NCI-H2107 treated with DMSO at 0.1 percent for 48 hours (cell line): ENCODE measurements at regions not wholly inside any gene's neighbourhood (a gene's known extent, or its start where the extent isn't known, plus 50 kb on each side); places are given as distances from the start of the nearest gene placed in this dataset.

ENCODE experiments used
- DNase-seq: peaks from one replicate; lab custom pipeline; 2025; ENCODE audit not compliant: unreplicated experiment; lab: John Stamatoyannopoulos, UW

GRCh38 chr15:39139431-39140059 lies 441.3 kb upstream of the THBS1 start:
- no peak for DNase-seq

GRCh38 chr15:39140060-39140604 lies 440.7 kb upstream of the THBS1 start:
- DNase-seq = no peak

GRCh38 chr15:39142500-39142899 lies 438.4 kb upstream of the THBS1 start:
- no peak for DNase-seq

- DNase-seq = no peak
These were observed 437.4 kb upstream of the THBS1 start for GRCh38 chr15:39143479-39143878.

- DNase-seq = no peak
These were observed 436.8 kb upstream of the THBS1 start for GRCh38 chr15:39144051-39144450.

GRCh38 chr15:39144613-39145499 lies 436.0 kb upstream of the THBS1 start:
- DNase-seq = no peak

GRCh38 chr15:39145854-39146625 lies 434.8 kb upstream of the THBS1 start:
- no peak for DNase-seq

GRCh38 chr15:39149636-39150150 lies 431.2 kb upstream of the THBS1 start:
- DNase-seq = no peak

- DNase-seq = no peak
These were observed 429.3 kb upstream of the THBS1 start for GRCh38 chr15:39151545-39151944.

- DNase-seq = no peak
These were observed 427.7 kb upstream of the THBS1 start for GRCh38 chr15:39153058-39153714.

- DNase-seq = no peak
These were observed 427.2 kb upstream of the THBS1 start for GRCh38 chr15:39153716-39154115.

GRCh38 chr15:39154227-39154638 lies 426.6 kb upstream of the THBS1 start:
- no peak for DNase-seq

- no peak for DNase-seq
These were observed 426.1 kb upstream of the THBS1 start for GRCh38 chr15:39154776-39155175.

- DNase-seq = no peak
These were observed 424.7 kb upstream of the THBS1 start for GRCh38 chr15:39156166-39156565.

- DNase-seq = no peak
These were observed 424.1 kb upstream of the THBS1 start for GRCh38 chr15:39156646-39157250.

GRCh38 chr15:39157882-39158281 lies 423.0 kb upstream of the THBS1 start:
- no peak for DNase-seq

GRCh38 chr15:39159833-39160232 lies 421.0 kb upstream of the THBS1 start:
- DNase-seq = no peak

GRCh38 chr15:39161096-39161495 lies 419.8 kb upstream of the THBS1 start:
- DNase-seq = no peak

GRCh38 chr15:39165020-39165706 lies 415.7 kb upstream of the THBS1 start:
- DNase-seq = no peak
